HG03571 (cell line): ENCODE measurements at regions not wholly inside any gene's neighbourhood (a gene's known extent, or its start where the extent isn't known, plus 50 kb on each side); places are given as distances from the start of the nearest gene placed in this dataset.
"Not testable (repeated sequence)": the region's sequence is repeated elsewhere in the genome, so short reads cannot be mapped to it uniquely, and the experiment has no call there.

Source experiments
- ATAC-seq: cut with Tn5 transposase; IDR thresholded peaks from one replicate; pipeline ENCODE4 v1.9.1; 2021; ENCODE audit not compliant: unreplicated experiment

DNA sequence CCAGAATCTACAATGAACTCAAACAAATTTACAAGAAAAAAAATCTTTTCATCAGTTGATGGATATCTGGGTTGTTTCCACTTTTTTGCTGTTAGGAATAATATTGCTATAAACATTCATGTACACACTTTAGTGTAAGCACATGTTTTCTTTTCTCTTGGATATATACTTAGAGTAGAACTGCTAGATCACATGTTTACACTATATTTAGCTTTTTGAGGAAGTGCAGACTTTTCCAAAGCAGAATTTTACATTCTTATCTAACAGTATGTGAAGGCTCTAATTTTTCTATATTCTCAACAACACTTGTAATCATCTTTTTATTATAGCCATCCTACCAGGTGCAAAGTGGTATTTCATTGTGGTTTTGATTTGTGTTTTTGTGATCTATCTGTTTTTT is 103.6 kb upstream of the RMP24 start:
- no peak for ATAC-seq

DNA sequence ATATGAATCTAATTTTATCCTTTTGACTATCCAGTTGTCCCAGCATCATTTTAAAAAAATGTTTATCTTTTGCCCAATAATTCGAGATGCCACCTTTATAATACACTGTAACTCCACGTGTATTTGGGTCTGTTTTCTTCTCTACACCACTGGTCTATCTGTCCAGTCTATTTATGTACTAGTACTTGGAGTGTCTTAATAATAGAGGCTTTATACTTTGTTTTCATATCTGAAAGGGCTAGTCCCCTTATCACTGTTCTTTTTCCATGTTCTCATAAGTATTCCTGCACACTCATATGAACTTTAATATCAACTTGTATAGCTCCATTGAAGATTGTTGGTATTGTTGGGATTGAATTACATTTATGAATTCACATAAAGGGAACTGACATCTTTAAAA is 101.1 kb upstream of the RMP24 start:
- no peak for ATAC-seq

DNA sequence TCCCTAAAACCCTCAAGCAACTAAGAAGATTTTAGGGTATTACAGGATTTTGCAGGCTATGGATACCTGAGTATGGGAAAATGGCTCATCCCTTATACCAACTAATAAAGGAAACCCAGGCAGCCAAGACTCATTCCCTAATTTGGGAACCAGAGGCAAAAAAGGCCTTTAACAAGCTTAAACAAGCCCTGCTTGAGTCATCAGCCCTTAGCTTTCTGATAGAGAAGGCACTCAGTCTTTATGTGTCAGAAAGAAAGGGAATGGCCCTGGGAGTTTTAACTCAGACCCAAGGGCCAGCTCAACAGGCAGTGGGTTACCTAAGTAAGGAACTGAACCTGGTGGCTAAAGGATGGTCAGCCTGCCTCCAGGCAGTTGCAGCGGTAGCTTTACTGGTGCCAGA is 96.9 kb upstream of the RMP24 start:
- no peak for ATAC-seq

DNA sequence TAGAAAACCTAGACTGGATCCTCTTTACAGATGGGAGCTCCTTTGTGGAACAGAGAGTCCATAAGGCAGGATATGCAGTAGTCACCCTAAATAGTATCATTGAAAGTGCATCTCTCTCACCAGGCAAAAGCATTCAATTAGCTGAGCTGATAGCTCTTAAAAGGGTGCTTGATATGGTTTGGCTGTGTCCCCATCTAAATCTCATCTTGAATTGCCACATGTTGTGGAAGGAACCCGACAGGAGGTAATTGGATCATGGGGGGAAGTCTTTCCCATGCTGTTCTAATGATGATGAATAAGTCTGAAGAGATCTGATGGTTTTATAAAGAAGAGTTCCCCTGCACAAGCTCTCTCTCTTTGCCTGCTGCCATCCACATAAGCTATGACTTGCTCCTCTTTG is 96.2 kb upstream of the RMP24 start:
- no peak for ATAC-seq

DNA sequence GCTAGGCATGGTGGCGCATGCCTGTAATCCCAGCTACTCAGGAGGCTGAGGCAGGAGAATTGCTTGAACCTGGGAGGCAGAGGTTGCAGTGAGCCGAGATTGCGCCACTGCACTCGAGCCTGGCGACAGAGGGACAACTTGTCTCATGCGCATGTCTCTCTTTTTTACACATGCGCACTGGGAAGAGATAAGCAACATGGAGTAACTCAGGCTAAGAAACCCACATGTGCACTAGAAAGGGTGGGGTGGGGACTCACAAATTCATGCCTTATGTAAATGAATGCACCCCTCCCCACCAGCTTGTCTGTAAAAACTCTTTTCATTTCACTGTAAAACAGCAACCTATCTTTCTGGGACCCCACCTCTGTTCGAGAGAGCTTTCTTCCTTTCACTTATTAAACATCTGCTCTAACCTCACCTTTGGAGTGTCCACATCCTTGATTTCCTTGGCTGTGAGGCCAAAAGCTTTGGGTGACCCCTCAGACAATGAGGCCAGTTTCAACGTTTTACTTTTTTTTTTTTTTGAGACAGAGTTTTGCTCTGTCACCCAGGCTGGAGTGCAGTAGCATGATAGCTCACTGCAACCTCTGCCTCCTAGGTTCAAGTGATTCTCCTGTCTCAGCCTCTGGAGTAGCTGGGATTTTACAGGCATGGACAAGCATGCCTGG is 91.6 kb upstream of the RMP24 start:
- ATAC-seq = no peak

DNA sequence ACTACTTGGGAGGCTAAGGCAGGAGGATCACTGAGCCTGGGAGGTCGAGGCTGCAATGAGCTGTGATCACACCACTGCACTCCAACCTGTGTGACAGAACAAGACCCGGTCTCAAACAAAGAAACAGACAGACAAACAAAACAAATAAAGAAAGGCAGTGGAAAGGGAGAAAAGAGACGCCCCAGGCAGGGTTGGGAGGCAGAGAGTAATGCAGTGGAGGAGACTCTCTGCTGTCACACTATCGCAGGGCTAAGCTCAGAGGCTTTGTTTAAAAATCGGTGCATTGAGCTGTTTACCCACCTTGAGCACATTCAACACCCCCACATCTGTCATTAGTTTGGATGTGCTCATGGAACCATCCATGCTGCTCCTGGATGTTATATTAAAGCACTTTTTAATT is 84.2 kb upstream of the RMP24 start:
- ATAC-seq = no peak

DNA sequence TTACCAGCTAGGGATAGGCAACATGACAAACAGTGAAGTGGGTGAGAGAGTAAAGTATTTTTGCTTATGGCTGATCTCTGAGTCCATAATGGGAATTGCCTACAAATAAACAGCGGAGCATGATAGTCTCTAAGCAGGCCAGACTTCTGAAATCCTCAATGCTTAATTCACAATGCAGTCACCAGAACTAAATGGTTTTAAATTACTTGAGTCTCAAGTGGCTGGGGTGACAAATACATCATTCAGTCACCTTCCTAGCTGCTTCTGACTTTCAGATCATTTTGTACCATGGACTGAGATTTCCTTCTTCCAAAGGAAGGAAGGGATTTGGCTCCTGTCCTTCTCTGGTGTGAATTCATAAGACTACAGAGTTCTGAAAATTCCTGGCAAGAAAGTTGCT is 82.8 kb upstream of the RMP24 start:
- ATAC-seq = no peak

DNA sequence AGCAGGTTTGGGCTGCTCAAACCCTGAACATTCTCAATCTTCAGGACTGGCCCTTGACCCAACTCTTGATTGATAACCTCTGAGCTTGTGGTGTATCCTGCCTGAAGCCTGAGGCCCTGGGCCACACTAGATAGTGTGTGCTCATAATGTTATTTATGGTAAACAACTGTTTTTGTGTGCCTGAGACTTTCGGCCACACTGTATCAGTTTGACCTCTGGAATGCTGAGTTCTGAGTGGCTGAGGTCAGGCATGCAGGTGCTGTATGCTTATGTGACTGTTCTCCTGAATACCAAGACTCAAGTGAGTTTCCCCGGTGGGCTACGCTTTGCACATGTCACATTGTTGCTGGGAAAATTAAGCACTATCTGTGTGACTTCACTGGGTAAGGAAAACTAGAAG is 82.2 kb upstream of the RMP24 start:
- no peak for ATAC-seq

DNA sequence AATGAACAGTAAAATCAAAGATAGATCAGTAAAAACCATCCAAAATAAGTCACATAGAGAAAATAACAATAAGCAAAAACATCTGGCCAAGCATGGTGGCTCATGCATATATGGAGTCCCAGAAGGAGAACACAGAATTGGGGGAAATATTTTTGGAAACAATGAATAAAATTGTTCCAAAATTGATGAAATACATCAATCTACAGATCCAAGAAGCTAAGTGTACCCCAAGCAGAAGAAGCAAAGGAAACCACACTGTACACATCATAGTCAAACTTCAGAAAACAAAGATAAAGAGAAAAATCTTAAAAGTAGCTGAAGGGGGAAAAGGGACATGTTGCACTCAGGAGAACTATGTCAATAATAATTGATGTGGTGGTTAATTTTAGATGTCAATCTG is 80.4 kb upstream of the RMP24 start:
- ATAC-seq = no peak

DNA sequence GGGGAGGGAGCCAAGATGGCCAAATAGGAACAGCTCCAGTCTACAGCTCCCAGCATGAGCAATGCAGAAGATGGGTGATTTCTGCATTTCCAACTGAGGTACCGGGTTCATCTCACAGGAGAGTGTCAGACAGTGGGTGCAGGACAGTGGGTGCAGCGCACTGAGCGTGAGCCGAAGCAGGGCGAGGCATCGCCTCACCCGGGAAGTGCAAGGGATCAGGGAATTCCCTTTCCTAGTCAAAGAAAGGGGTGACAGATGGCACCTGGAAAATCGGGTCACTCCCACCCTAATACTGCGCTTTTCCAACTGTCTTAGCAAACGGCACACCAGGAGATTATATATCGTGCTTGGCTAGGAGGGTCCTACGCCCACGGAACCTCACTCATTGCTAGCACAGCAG is 75.0 kb upstream of the RMP24 start:
- ATAC-seq = not testable (repeated sequence)

DNA sequence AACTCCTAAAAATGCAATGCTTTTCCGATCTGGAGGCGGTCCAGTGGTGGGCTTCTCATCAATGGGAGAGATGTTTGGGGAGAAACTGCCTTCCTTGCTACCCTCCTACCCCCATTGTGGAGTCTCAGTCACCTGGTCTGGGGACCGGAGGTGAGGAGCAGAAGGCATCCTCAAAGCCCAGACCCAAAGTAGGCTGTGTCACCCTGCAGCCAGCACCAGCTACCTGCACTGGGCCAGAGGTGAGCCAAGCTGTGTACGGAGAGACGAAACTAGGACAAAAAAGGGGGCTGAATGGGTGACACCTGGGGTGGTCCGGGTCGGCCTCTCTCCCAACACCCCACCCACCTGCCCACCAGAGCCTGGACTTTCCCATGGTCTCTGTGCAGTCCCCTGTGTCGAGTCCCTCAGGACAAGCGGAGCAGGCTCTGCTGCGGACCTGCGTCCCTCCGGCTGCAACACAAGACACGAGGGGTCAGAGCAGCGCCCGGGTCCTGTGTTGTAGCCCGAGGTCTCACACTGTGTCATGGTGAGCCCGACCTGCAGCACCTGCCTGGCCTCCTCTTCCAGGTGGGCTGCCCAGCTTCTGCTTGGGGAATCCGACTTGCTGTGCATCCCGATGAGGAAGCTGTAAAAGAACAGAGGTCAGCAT is 68.0 kb upstream of the RMP24 start:
- no peak for ATAC-seq

DNA sequence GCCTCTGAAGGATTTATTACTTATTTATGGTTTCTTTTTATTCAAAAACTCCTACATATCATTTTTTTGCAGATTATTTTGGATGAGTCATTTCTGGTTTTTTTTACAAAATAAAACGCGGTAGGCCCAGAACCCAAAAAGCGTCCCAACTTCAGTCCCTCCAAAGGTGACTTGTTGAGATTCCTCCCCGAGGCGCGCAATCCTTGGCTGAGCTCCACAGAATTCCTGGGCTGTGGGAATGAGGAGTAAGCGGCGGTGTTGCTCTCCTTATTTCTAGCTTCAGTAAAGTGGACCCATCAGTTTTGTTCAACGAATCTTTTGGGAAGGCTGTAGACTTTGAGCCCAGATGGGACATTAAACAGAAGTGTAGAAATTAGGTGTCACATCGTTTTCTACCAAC is 67.0 kb upstream of the RMP24 start:
- no peak for ATAC-seq

DNA sequence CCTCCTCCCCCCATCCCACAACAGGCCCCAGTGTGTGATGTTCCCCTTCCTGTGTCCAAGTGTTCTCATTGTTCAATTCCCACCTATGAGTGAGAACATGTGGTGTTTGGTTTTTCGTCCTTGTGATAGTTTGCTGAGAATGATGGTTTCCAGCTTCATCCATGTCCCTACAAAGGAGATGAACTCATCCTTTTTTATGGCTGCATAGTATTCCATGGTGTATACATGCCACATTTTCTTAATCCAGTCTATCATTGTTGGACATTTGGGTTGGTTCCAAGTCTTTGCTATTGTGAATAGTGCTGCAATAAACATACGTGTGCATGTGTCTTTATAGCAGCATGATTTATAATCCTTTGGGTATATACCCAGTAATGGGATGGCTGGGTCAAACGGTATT is 66.2 kb upstream of the RMP24 start:
- ATAC-seq = not testable (repeated sequence)

DNA sequence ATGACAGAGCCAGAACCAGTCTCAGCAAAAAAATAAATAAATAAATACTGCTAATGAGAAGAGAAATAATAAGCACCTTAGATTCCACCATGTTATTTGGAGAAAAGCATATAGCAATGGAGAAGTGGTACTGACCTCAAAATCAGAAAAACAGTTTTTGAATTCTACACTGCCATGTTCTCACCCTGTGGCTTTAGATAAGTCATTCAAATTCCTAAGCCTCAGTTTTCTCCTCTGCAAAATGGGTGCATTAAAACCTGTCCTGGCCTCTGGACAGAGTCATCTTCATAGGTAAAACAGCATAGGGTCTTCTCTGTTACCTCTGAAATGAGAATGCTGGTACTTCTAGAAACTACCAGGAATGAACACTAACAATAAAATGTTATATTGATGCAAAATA is 62.2 kb upstream of the RMP24 start:
- no peak for ATAC-seq

DNA sequence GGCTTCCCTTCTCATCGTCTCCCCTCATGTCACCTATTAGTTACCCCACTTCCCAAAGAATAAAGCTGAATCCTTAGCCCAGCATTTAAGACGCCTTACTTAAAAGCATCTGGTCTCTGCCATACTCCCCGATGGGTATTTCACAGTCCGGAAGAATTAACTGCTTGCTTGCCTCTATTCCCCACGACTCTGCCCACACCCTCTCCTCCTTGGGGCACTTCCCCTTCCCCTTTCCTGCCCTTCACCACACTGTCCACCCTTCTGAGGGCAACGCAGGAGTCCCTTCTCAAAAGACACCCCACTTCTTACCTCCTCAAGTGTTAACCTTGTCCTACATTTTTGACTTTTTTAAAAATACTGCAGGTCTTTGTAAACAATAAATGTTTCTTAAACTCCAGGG is 60.1 kb upstream of the RMP24 start:
- ATAC-seq = no peak

DNA sequence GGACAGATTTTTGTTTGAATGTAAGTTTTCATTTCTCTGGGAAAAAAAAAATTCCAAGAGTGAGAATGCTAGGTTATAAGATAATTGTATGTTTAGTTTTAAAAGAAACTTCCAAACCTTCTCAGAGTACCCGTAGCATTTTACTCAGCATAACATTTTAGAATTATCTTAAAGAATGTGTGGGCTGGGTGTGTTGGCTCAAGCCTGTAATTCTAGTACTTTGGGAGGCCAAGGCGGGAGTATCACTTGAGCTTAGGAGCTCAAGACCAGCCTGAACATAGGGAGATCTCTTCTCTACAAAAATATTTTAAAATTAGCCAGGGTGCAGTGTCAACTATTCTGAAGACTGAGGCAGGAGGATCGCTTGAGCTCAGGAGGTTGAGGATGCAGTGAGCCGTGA is 57.4 kb upstream of the RMP24 start:
- no peak for ATAC-seq

DNA sequence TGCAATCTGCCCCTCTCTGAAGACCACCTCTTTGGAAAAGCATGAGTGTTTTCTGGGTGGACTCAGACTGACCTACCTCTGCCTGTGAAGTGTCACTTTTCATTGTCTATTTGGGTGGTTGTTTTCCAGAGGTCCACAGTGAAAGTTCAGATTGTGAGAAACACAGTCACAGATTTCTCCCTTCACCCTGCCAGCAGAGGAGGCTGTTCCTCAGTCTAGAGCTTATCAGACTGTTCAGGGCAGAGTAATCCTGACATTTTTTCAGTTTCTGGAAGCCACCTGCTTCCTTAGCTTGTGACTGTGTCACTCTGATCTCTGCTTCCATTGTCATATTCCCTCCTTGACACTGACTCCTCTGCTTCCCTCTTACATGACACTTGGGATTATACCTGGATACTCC is 55.4 kb upstream of the RMP24 start:
- no peak for ATAC-seq

DNA sequence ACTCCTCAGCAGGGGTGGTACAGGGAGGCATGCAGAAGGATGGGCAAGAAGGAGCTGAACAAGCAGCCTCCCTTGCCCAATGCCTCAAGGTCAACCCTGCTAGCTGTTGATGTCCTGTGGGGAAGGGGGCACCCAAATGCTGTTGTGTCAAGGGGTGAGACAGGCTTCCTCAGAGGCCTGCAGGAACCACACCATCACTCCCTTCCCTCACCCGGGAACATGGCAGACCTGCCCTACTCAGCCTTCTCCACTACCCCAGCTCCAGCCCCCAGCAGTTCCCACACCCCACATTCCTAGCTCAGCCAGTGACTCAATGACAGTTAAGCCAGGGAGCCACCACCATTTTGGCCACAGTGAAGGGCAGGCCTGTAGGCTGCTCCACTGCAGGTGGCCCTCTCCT is 53.9 kb upstream of the RMP24 start:
- no peak for ATAC-seq

DNA sequence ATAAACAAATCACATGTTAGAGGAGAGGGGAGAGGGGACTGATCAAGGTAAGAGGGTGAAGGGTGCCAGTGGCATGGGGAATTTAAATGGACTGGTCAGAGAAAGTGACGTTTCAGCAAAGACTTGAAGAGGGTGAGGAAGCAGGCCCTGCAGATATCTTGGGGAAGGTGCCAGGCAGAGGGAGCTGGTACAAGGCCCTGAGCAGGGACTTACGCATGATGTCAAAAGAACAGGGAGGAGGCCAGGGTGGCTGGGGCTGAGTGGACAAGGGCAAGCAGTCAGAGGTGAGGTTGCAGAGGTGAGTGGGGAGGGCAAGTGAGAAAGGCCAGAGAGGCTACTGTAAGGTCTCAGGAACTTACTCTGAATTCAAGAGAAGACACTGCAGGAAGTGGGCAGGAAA is 53.3 kb upstream of the RMP24 start:
- no peak for ATAC-seq

DNA sequence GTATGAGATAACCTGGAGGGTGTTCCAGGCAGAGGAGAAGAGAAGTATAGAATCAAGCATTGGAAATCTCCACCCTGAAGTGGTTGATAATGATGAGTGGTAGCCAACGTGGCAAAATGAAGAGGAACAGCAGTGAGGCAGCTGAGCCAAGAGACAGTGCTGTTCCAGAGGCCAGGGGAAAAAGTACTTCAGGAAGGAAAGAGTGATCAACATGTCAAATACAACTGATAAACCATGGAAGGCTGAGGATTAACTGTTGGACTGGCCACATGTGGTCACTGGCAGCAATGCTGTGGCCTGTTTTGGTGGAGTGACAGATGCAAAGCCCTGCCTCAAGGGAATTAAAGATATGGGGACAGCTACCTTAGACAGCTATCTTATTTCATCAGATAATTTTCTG is 51.9 kb upstream of the RMP24 start:
- ATAC-seq = no peak
